HG03103 (cell line): ENCODE measurements at regions not wholly inside any gene's neighbourhood (a gene's known extent, or its start where the extent isn't known, plus 50 kb on each side); places are given as distances from the start of the nearest gene placed in this dataset.

Experiments
- ATAC-seq: cut with Tn5 transposase; IDR thresholded peaks from one replicate; pipeline ENCODE4 v1.9.1; 2021; ENCODE audit warnings: low read depth; ENCODE audit not compliant: unreplicated experiment

GRCh38 chr1:229114315-229114714 lies 156.6 kb upstream of the RAB4A start:
- no peak for ATAC-seq

GRCh38 chr1:229114850-229115365 lies 156.0 kb upstream of the RAB4A start:
- ATAC-seq = no peak

DNA sequence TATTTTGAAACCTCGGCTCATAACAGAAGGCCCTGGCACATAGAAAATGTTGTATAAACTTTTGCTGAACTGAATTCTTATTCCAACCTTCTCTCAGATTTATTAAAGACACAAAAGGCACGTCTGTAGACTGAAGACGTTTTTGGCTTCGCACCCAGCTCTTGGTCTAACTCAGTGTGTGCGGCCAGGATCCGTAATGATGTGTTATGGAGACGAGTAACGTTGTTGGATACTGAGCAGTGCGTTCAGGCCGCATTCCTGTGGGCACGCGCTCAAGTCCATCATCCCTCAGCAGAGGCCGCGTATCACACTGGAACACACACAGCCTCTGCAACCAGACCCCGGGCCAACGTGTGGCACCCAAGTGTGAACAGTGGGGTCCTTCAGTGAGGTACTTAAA lies 154.8 kb upstream of the RAB4A start:
- ATAC-seq = no peak

DNA sequence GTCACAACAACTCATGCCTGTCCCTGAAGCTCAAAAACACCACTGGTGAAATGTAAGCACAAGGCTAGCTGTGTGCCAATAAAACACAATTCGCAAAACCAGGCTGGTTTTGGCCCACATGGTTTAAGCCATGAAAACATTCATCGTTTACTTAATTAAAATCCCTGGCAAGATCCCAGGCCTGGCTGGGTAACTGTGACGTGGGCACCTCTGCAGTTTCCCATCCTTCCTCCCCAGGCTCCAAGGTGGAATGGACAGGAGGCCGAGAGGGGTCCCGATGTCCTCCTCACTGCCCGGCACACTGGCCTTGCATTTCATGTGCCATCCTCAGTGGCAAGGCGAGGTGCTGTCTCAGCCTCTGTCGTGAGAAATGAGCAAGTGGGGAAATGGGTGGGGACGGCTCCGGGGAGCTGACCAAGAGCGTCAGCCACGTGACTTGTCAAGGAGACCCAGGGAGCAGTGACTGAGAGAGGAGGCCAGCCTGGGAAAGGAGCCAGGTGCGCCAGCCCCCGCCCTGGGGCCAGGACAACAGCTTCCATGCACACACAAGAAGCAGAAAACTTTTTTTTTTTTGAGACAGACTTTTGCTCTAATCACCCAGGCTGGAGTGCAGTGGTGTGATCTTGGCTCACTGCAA lies 153.1 kb upstream of the RAB4A start:
- ATAC-seq = no peak

DNA sequence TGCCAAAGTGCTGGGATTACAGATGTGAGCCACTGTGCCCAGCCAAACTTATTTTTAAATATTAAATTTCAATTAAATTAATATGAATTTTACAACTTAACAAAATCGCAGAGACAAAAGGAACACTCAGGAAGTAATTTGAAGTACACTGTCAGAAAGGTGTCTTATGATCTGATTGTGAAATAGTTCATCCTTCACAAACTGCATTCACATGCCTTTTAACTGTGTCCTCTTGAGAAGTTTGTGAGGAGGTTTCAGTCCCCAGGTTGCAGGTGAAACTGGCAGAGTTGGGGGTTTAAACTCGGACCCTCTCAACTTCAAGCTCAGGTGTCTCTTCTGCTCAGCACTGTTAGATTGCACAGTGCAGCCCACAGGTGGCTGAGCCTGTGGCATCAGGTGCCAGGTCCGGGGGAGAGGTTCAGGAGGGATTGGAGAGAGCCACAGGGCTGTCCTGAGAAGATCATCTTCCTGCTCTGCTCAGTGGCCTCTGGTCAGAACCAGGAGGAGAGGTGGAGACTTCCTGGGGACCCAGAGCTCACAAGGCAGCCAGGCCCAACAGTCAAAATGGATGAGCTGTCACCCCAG lies 152.3 kb upstream of the RAB4A start:
- no peak for ATAC-seq

- ATAC-seq = no peak
These were observed 151.8 kb upstream of the RAB4A start for GRCh38 chr1:229119161-229119560.

GRCh38 chr1:229119876-229120275 lies 151.0 kb upstream of the RAB4A start:
- no peak for ATAC-seq

DNA sequence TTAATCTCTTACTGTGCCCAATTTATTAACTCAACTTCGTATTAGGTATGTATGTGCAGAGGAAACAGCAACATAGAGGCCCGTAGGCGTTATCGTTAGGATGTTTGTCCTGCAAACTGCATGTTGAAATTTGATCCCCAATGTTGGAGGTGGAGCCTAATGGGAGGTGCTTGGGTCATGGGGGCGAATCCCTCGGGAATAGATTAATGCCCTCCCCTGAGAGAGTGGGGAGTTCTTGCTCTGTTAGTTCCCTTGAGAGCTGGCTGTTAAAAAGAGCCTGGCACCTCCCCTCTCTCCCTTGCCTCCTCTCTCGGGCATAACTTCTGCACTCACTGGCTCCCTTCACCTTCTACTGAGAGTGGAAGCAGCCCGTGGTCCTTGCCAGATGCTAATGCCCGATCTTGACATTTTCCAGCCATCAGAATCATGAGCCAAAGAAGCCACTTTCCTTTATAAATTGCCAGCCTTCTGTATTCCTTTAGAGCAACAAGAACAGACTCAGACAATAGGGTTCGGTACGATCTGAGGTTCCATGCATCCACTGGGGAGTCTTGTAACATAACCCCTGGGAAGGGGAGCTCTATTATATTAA lies 149.0 kb upstream of the RAB4A start:
- no peak for ATAC-seq

DNA sequence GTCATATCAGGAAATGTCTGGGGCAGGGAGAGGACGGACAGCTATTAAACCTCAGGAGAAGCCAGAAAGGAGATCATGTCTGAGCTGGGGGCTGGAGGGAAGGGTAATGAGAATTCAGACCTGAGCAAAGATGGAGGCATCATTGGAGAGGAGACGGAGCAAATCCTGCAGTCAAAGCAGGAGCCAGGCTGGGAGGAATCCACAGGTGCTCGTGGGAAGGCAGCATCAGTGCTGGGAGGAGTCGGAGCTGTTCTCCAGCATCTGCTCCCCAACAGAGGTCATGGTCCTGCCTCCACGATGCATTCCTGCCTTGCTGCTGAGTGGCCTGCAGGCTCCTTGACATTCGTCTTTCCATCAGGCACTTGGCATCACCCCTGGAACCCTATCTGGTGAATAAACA lies 148.3 kb upstream of the RAB4A start:
- ATAC-seq = no peak

GRCh38 chr1:229124116-229124515 lies 146.8 kb upstream of the RAB4A start:
- ATAC-seq = no peak

GRCh38 chr1:229124520-229125124 lies 146.3 kb upstream of the RAB4A start:
- ATAC-seq = no peak

- ATAC-seq = no peak
These were observed 143.6 kb upstream of the RAB4A start for GRCh38 chr1:229127301-229127700.

DNA sequence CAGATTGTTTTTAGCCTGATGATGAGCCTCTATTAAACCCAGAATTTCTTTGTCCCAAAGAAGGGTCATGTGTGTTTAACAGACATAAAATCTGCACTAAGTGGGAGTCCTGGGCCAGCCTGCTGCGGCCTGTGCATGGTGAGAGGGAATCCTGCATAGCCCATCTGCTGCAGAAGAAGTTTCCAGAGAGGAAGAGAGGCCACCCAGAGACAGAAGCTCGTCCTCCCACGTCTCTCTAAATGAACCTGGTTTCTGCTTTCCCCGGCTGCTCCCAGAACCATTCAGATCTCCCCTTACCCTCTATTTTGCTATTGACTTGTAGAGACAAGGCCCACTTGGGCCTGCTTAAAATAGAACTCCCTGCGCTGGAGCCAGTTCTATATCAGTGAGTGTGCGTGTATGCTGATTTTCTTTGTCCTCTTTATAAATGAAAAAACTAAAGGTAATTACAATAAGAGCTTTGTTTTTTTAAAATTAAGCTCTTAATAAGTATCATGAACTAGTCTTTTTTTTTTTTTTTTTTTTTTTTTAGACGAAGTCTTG lies 142.8 kb upstream of the RAB4A start:
- no peak for ATAC-seq

DNA sequence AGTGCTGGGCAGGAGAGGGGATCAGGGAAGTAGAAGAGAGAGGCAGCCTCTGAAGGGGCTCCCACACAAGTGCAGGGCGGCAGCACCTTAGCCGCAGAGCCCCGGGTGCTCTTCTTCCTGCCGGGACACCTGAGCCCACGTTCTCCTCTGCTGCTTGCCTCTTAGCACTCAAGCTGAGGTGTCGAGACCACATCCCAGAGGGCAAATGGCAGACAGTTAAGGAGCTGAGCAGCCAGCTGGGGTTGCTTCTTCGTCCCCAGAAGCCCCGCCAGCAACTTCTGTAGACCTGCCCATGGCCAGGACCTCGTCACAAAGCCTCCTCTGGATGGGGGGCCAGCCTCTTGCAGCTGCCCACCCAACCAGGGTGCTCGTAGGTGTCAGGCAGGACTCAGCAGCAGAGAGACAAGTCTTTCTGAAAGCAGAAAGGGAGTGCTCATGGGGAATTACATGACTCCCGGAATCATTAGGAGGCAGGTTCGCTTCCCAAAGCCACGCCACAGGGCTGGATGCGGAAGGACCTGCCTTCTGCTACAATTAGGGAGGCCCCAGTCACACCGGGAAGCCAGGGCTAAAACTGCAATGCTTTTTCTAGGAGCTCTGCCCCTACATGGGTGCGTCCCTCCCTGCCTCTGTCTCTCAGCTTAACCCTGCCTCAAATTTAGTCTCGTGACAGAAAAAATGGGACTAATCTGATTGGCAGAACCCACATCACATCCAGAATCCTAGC lies 141.4 kb upstream of the RAB4A start:
- no peak for ATAC-seq

- no peak for ATAC-seq
These were observed 140.8 kb upstream of the RAB4A start for GRCh38 chr1:229130028-229130668.

- ATAC-seq = no peak
These were observed 139.4 kb upstream of the RAB4A start for GRCh38 chr1:229131243-229132105.

GRCh38 chr1:229132106-229132443 lies 138.8 kb upstream of the RAB4A start:
- no peak for ATAC-seq

GRCh38 chr1:229132706-229133105 lies 138.2 kb upstream of the RAB4A start:
- ATAC-seq = no peak

DNA sequence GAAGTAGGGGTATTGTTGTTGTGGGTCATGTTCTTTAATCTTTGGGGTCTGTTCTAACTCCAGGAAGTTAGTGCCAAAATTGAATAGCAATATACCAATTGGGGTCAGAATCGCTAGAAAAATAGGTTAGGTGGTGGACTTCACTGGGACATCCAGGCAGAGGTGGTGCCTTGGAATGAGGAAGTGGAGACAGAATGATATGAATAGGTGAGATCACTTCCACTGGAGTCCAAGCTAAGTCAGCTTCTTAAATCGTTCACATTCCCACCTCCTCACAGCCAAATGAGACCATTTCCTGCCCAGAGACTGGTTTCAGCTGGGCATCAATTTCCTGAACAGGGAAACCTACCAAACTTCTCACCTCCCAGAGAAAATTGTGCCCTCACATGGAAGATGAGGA lies 137.8 kb upstream of the RAB4A start:
- ATAC-seq = no peak
